ENCODE measurements at regions not wholly inside any gene's neighbourhood (a gene's known extent, or its start where the extent isn't known, plus 50 kb on each side); places are given as distances from the start of the nearest gene placed in this dataset.

GRCh38 chr14:40347675-40348074, 915.4 kb upstream of the FBXO33 start:
- Histone ChIP-seq H3K36me3 (no peaks in the 10 kb centered on the region), H3K27ac (no peak overlapping the region), H3K27me3 (replicated peaks in 1 of 7) (no peaks in the 10 kb centered on the region), H3K9me3 (peaks cover 0 to 11% (median 0%) of the 10 kb centered on the region in 8 donors), H3K4me1 (no peaks in the 10 kb centered on the region), H3K4me3 (no peak overlapping the region)
- whole genome bisulfite sequencing, 5 donors = 77 to 93% (median 85%) methylated on average over 3 of the region's 3 CpGs
- intact Hi-C loops (cut with DNase I; ENCODE audit: low total_unique reads) = no loop called here
- TF ChIP-seq POLR2A (IDR thresholded peaks at IDR 0.05) (no peak), POLR2AphosphoS5 (IDR thresholded peaks at IDR 0.05) (no peak), CTCF (IDR thresholded peaks at IDR 0.05 in 8 of 11, conservative IDR thresholded peaks at IDR 0.05 in 3 of 11) (no peak)
- DNase-seq = no peak

- Histone ChIP-seq H3K36me3 (no peaks in the 10 kb centered on the region), H3K4me1 (no peaks in the 10 kb centered on the region), H3K27ac (no peak overlapping the region), H3K9me3 (peaks cover 0 to 11% (median 0%) of the 10 kb centered on the region in 8 donors), H3K4me3 (no peak overlapping the region), H3K27me3 (replicated peaks in 1 of 7) (no peaks in the 10 kb centered on the region)
- DNase-seq = no peak
- intact Hi-C loops (cut with DNase I; ENCODE audit: low total_unique reads) = no loop called here
- TF ChIP-seq POLR2AphosphoS5 (IDR thresholded peaks at IDR 0.05) (no peak), POLR2A (IDR thresholded peaks at IDR 0.05) (no peak), CTCF (IDR thresholded peaks at IDR 0.05 in 8 of 11, conservative IDR thresholded peaks at IDR 0.05 in 3 of 11) (no peak)
- WGBS, 5 donors = 87 to 98% (median 89%) methylated on average over 2 of the region's 2 CpGs
These were observed 914.0 kb upstream of the FBXO33 start for GRCh38 chr14:40346275-40346674.

- WGBS, 5 donors = 45 to 74% (median 61%) methylated on average over 1 of the region's 1 CpG
- DNase-seq = no peak
- Histone ChIP-seq H3K9me3 (peaks cover 0 to 11% (median 0%) of the 10 kb centered on the region in 8 donors), H3K36me3 (no peaks in the 10 kb centered on the region), H3K4me1 (no peaks in the 10 kb centered on the region), H3K4me3 (no peak overlapping the region), H3K27ac (no peak overlapping the region), H3K27me3 (replicated peaks in 1 of 7) (no peaks in the 10 kb centered on the region)
- TF ChIP-seq CTCF (IDR thresholded peaks at IDR 0.05 in 8 of 11, conservative IDR thresholded peaks at IDR 0.05 in 3 of 11) = no peak
- no peak for TF ChIP-seq POLR2AphosphoS5 (IDR thresholded peaks at IDR 0.05)
- TF ChIP-seq POLR2A (IDR thresholded peaks at IDR 0.05) = no peak
- intact Hi-C loops (cut with DNase I; ENCODE audit: low total_unique reads) = no loop called here
These were observed 913.1 kb upstream of the FBXO33 start for GRCh38 chr14:40345334-40345733.

GRCh38 chr14:40340708-40341107, 908.5 kb upstream of the FBXO33 start:
- Histone ChIP-seq H3K36me3 (no peaks in the 10 kb centered on the region), H3K27me3 (replicated peaks in 1 of 7) (no peaks in the 10 kb centered on the region), H3K27ac (no peak overlapping the region), H3K9me3 (peaks cover 0 to 4% (median 0%) of the 10 kb centered on the region in 8 donors), H3K4me3 (no peak overlapping the region), H3K4me1 (no peaks in the 10 kb centered on the region)
- DNase-seq = no peak
- TF ChIP-seq POLR2AphosphoS5 (IDR thresholded peaks at IDR 0.05) (no peak), CTCF (IDR thresholded peaks at IDR 0.05 in 8 of 11, conservative IDR thresholded peaks at IDR 0.05 in 3 of 11) (no peak), POLR2A (IDR thresholded peaks at IDR 0.05) (no peak)
- WGBS, 5 donors = 64 to 75% (median 65%) methylated on average over 3 of the region's 3 CpGs
- intact Hi-C loops (cut with DNase I; ENCODE audit: low total_unique reads) = no loop called here
